GM21447 (cell line): ENCODE measurements at regions not wholly inside any gene's neighbourhood (a gene's known extent, or its start where the extent isn't known, plus 50 kb on each side); places are given as distances from the start of the nearest gene placed in this dataset.
"Not testable (repeated sequence)": the region's sequence is repeated elsewhere in the genome, so short reads cannot be mapped to it uniquely, and the experiment has no call there.

Experiments
- ATAC-seq: cut with Tn5 transposase; IDR thresholded peaks from one replicate; pipeline ENCODE4 v1.9.1; 2021; ENCODE audit not compliant: unreplicated experiment

DNA sequence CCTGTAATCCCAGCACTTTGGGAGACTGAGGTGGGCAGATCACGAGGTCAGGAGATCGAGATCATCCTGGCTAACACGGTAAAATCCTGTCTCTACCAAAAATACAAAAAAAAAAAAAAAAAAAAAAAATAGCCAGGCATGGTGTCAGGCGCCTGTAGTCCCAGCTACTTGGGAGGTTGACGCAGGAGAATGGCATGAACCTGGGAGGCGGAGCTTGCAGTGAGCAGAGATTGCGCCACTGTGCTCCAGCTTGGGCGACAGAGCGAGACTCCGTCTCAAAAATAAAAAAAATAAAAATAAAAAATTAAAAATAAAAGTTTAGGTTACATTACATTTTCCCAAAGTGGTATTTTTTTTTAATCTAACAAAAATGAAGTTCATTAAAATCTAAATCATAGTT is 218.1 kb upstream of the TMEFF2 start:
- ATAC-seq: not testable (repeated sequence)

DNA sequence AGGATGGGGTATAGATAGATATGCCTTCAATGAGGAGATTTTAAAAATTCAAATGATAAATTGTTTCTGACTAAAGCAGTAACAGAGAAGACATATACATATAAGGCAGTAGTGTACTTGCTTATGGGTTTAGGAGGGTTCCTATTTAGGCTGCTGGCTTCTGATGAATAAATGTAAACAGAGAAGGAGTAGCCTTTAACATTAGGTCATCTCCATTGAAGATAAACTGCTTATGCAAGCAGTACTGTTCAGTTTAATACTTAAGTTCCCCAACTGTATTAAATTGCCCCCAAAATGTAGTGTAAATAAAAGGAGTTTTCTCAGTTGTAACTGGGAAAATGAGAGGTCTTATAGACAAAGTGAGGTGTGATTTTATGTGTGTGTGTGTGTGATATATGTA is 217.7 kb upstream of the TMEFF2 start:
- ATAC-seq: no peak

DNA sequence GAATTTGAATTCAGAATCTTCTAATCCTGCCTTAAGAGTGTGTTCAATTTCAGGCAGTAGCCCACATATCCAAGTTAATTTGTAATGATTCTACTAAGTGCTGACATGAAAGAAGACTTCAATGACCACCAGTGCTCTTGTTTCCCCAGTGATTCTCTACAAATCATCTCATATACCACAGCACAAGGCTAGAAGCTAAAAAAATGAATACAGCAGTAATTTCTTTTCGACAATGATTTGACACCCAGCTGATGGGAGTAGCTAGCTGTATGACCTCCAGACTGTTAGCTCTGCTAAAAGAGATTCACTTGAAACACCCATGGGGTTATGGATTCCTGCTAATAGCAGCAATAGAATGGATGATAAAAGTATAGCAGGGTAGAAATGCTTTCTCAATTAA is 217.0 kb upstream of the TMEFF2 start:
- ATAC-seq: no peak

DNA sequence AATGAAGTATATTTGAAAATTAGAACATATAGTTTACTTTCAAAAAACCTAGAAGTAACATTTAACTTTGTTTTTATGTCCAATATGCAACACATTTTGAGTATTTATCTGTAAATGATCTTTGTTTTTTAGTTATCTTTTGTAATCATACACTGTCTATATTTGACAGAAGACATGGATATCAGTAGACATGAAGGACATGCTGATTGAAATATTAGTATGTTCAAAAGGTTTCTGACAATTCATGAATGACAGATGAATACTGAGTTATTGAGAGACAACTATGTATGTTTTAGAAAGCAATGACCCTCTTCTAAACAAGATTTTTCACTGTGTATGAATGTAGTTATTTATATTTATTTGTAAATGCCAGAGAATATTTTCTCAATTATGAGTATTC is 215.6 kb upstream of the TMEFF2 start:
- ATAC-seq: no peak

DNA sequence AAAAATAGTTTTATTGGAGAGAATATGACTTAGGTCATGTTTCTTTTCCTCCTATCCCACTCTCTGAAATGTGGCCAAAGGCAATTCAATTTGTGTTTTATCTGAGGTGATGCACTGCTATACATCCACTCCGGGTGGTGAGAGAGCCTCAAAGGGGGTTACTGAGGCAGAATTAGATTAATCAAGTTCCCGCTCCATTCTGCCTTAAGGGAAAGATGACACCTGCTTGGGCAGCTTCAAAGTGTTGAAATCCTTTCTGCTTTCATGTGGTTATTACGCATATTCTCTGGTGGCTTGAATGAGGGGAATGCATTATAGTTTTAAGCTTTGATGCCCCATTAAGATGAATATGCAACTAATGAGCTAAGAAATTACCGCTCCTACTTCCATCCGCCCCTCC is 213.0 kb upstream of the TMEFF2 start:
- no peak for ATAC-seq

DNA sequence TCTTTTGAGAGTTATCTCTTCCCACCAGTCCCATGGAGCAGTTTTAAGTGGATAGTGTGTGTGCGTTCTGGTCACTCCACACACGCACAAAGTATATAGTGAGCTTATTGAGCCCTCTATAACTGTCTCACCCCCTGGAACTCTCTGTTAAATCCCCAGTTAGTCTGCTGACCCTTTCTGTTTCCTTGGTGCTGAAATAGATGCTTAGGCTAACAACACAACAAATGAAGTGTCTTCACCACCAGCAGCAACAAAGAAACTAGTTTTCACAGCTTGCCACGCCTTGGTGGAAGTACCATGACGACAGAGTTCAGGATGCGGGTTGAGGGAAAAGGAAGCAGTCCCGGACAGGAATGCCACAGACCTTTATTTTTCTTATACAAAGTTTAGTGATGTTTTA is 203.5 kb upstream of the TMEFF2 start:
- no peak for ATAC-seq

DNA sequence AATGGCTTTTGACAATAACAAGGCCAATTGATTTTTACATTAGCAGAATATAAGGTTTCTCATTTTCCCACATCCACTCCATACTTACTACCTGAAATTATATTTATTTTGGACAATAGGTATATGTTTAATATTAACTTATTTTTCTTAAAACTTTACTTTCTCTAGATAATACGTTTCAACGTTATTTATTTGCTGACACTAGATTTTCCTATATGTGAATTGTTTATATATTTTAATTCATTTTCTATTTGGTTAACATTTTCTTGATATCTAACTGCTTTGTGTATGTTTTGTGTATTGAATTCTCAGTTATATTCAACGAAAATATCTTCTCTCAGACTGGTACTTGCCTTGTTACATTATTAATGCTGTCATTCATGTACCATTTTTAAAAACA is 199.9 kb upstream of the TMEFF2 start:
- ATAC-seq: no peak

DNA sequence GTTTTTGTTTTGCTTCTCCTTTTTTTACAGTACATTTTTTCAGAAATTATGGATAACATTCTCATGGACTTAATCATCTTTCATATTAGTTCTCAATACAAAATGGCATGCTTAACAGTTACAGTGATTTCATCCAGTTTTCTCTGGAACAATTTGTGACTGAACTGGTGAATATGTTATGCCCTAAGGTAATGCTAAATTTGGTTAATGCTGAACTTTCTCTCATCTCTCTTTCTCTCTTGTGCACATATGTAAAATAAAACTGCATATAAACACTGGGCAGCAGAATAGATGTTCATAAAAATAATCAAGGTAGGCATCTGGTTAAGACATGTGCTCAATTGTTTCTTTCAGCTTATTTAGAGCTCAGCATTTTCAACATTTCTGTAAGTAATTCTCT is 196.3 kb upstream of the TMEFF2 start:
- ATAC-seq: no peak

DNA sequence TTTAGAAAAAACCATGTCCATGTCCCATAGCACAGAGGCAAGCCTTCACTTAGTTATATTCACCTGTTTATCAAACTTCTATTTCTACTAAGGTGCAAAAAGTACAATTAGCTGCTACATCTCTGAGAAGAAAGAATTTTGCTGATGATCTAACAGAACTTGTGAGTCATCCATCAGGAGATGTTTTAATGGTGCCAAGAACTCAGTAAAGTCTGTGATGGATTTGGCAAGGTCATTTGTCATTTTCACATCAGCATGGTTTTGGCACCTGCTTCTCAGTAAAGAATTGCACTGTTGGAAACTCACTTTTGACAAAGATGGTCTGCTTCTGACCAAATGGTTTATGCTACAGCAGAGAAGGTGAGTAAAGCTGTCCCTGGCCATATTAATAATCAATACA is 195.7 kb upstream of the TMEFF2 start:
- no peak for ATAC-seq

DNA sequence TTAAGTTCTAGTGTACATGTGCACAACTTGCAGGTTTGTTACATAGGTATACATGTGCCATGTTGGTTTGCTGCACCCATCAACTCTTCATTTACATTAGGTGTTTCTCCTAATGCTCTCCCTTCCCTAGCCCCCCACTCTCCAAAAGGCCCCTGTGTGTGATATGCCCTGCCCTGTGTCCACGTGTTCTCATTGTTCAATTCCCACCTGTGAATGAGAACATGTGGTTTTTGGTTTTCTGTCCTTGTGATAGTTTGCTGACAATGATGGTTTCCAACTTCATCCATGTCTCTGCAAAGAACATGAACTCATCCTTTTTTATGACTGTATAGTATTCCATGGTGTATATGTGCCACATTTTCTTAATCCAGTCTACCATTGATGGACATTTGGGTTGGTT is 189.5 kb upstream of the TMEFF2 start:
- not testable (repeated sequence) for ATAC-seq

DNA sequence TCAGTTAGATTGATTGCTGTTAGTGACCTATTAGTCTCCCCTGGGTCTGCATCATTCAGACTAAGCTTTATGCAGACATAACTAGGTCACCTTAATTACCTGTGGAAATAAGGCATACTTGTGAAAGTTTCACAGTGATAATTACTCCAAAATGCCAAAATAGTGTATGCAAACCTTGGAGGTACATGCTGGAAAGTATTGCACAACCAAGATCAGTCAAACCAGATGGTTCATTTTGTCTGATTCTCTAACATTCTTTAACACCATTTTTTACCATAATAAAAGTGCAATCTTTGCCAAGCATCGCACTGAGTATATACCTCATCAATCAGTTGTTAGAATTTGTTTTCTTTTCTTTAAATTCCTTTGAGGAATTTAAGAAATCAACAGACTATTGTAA is 186.3 kb upstream of the TMEFF2 start:
- no peak for ATAC-seq

DNA sequence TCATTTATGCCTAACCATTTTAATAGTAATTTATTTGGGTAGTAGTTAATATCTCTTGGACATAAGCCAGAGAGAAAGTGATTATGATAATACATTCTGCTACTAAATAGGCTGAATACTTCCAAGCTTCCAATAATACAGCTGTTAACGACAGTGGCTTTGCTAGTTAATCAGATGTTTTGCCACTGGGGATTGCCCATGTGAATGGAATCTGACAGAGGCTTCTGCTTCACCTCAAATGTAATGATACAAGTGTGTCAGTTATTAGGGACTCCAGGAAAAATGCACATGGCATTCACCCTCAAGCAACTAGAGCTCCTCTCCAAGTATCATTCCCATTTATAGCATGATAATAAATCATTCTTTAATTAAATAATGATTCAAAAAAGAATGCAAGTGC is 185.0 kb upstream of the TMEFF2 start:
- no peak for ATAC-seq

DNA sequence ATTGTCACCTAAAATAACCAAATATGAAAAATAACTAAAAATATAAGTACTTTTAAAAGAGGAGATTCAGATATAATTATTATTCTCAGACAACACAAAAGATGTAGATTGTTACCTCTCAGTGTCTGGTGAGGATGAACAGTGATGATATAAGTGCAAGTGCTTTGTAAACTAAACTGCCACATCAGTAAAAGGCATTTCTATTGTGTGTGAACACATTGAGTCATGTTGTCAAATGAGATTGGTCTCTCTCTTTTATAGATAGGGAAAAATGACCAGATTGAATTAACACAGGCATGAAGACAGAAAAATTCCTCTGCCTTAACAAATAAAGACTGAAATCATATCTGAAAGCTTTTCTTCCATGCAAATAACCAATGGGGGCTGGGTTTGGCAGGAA is 182.4 kb upstream of the TMEFF2 start:
- ATAC-seq: no peak

DNA sequence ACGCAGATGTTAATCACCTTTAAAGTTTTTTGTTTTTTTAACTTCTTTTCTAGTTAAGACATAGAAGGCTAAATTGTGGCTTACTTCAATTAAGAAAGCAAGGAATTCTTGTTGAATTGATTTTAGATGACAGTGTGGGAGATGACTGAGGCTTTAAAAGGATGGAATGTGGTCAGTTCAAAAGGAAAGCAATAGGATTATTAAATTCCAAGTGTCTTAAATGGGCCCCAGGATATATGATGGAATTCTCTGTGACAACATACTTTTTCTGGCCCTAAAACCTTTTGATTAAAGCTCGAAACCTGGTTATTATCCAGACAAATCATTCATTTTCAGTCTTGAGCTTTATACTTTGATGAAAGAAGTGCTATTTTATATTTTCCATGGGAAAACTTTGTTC is 179.0 kb upstream of the TMEFF2 start:
- no peak for ATAC-seq

DNA sequence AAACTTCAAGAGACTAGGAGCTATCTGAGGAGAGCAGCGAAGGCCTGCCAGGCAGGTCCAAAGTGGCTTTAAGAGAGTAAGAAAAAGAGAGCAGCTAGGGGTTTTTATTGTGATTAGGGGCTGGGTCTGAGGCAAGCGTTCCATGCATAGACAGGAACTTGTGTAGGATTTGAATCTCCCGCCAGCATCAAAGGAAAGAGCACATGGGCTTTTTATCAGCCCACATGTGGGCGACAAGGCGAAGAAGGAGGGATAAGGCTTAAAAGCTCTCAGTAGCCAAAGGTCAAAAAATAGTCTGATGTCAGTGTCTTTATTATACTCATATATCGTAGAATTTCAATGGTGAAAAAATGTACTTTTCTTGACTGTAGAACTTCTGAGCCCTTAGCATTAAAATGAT is 178.5 kb upstream of the TMEFF2 start:
- ATAC-seq: no peak

DNA sequence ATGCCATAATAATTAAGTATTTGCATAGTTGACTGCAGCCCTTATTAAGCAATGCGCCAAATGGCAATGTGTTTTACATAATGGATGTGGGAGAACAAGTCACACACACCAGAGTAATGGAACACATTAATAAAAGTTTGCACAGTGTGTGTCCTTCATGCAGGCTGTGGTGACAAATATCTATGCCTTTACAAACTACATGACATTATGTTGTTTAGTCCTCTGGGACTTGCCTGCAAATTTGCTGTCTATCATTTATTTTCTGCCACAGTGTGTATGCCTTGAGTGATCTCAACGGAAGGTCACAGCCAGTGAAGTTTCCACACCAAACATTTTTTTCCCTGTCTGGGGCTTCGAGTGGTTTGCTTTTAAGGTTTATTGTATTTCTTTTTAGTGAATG is 175.2 kb upstream of the TMEFF2 start:
- no peak for ATAC-seq

DNA sequence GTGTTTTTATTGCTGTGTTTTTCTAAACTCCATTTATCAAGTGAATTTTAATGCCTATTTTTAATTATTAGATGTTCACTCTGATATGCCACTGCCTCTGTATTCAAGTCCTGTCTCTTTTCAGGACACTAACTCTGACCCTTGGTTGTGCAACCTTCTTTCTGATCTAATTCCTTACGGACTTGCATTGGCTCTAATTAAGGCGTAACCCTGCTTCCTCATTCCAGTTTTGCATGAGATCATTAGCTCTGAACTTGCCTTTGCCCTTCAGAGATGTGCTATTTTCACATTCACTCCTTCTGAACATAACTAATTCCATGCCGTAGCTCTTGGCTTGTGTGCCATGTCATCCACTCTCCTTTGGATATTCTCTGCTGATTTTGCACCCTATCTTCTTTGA is 162.5 kb upstream of the TMEFF2 start:
- no peak for ATAC-seq

DNA sequence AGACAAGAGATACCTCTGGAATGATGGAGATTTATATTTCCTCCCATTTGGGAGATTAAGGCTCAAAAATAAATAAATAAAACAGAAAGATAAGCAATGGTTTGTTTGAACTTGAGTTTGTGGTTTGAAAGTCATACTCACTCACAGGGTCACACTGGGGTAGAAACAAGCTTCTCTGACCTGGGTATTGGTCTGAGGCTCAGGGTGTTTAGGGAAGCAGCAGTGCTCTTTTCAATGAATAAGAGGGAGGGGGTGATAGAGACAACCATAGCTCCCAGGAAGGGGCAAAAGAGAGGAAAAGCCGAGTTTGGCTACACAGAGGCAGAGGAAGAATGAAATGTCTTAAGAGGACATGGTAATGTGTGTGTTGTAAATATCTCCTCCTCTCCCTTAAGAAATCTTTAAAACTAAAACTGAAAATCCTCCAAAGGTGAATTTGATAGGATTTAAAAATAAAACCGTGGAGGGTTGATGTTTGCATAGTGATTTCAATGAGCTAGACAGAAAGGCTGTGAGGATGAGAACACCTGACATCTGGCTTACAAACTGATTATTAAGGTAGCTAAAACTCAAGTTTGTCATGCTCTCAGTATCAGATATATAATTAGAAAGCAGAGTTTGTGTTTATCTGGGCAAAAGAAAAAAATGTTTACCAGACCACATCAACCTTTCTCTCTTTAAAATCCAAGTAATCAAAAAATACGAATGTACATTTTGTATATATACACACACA is 159.9 kb upstream of the TMEFF2 start:
- no peak for ATAC-seq

DNA sequence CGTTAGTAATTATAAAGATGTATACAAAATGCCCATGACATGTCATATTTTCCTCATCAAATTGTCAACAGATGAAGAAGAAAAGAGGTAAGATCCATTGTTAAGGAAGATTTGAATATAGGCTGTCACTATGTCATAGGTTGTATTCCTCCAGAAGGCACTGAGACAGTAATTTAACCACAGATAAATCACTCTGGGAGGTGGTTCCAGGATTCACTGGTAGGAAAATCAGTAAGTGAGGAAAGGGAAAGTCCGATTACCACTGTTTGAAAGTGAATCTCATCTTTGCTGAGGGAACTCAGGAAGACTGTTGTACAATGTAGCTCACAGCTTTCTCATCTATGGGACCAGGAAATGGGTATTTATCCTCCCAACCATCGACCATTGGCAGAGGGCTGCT is 152.8 kb upstream of the TMEFF2 start:
- ATAC-seq: no peak

DNA sequence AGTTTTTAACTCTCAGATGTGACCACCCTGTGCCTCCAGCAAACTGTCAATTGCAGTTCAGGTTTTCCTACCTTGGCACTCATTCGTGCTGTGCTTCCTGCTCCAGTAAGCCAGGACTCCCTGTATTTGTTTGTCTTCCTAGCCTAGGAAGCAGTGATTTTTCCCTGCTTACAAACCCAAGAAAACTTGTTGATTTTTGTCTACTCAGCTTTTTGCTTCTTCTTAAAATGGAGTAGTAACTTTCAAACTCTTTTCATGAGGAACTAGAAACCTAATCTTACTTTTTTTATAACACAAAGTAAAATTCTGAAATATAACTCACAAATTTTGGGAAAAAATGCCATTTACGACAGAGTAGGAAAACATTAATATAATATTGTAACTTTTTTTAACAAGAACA is 150.6 kb upstream of the TMEFF2 start:
- ATAC-seq: no peak

DNA sequence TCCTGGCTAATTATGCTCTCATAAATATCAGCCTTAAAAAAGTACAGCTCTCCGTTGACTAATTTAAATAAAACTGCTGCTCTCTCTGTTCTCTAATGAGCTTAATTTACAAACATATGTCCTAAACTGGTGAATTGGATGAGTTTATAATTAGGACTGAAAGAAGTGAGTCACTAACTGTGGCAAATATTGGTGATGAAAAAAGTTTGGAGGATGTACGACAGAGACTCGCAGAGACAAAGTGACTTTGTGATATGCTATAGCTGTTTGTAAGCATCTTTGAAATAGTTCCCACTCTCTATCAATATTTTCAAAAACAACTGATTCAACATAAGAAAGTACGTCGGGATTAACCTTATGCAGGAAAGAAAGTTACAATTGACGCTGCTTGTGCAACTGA is 138.9 kb upstream of the TMEFF2 start:
- no peak for ATAC-seq

DNA sequence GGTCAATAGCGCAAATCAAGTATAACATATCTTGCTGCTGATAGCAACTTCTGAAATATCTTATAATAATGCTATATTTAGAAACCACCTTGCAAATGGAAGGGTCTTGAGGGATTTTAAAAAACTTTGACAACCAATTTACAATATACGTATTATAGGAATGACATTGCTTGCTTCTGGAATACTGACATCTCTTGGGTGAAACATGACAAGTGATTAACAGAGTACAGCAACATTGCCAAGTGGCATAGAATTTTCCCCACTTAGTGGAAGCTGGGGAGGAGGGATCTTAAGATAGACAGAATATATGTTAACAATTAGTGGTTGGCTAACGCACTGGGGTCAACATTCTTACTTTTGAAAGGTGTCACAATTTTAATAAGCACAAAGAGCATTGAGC is 133.6 kb upstream of the TMEFF2 start:
- no peak for ATAC-seq

DNA sequence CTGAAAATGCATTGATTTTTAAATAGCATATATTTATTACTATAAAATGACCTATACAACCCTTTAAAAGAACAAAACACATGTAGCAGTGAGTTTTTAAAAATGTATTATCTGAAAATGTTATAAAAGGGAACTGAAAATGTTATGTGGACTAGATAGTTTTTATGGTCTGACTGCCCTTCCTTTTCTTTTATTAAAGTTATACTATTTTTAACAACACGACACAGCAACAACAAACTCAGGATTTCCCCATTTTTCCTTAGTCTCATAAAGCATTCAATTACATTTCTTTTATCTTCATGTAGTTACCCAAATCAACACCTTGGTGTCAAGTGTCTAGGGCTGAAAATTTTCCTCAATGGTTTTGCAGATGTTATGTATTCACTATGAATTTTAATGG is 132.8 kb upstream of the TMEFF2 start:
- no peak for ATAC-seq

DNA sequence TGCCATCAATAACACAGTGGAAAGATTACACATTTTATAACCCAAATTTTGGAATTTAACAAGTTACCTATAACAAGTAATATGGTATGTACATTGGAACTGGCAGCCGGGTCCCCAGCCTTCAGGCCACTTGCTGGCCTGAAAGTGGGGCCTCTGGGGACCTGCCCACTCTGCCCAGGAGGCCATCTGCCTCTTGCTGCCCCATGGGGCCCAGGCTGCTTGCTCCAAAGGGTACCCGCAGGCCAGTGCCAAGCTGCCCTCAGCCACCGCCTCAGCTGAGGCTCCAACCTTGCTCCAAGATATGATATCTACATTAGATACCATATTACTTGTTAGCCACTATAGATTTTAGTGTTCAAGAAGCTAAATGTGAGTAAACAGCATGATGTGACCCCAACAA is 120.8 kb upstream of the TMEFF2 start:
- no peak for ATAC-seq
